Suprapubic skin (tissue), 4 donors: ENCODE measurements at regions not wholly inside any gene's neighbourhood (a gene's known extent, or its start where the extent isn't known, plus 50 kb on each side); places are given as distances from the start of the nearest gene placed in this dataset.

Source experiments
- DNase-seq, 2 donors: peaks; one replicate each; pipeline ENCODE4 v3.0.0-alpha.2; 2019; ENCODE audit warnings: low spot score in 2 of 2
- H3K27ac ChIP-seq: fragments of 200-600 bp; sonication (generic); one replicate; pipeline ENCODE4 v1.5.1; 2019
- H3K27me3 ChIP-seq: fragments of 200-600 bp; sonication (generic); one replicate; pipeline ENCODE4 v1.5.1; 2019
- H3K36me3 ChIP-seq: fragments of 200-600 bp; sonication (generic); one replicate; pipeline ENCODE4 v1.5.1; 2019
- H3K4me1 ChIP-seq: fragments of 200-600 bp; sonication (generic); one replicate; pipeline ENCODE4 v1.5.1; 2019
- H3K4me3 ChIP-seq: fragments of 200-600 bp; sonication (generic); one replicate; pipeline ENCODE4 v1.5.1; 2019; ENCODE audit warnings: mild to moderate bottlenecking
- H3K9me3 ChIP-seq: fragments of 200-600 bp; sonication (generic); one replicate; pipeline ENCODE4 v1.5.1; 2019
- CTCF ChIP-seq, 2 donors: fragments of 200-600 bp in 1 of 2; fragments of 450-650 bp in 1 of 2; sonication (generic) in 1 of 2; IDR thresholded peaks; one replicate each; pipeline ENCODE4 v1.5.1; 2016 to 2019; ENCODE audit warnings: antibody characterized with exemption in 2 of 2, mild to moderate bottlenecking in 1 of 2, moderate library complexity in 1 of 2
- EP300 ChIP-seq: sonication (generic); formaldehyde crosslinking; IDR thresholded peaks from one replicate; pipeline ENCODE4 v1.6.1; 2017; ENCODE audit warnings: antibody characterized with exemption
- POLR2A ChIP-seq, 2 donors: fragments of 450-650 bp; IDR thresholded peaks; one replicate each; pipeline ENCODE4 v1.6.1; 2017; ENCODE audit warnings: antibody characterized with exemption in 2 of 2, mild to moderate bottlenecking in 2 of 2, moderate library complexity in 2 of 2
- POLR2AphosphoS5 ChIP-seq, 3 donors: sonication (generic); formaldehyde crosslinking; IDR thresholded peaks; one replicate each; pipeline ENCODE4 v1.6.1; 2017; ENCODE audit warnings: antibody characterized with exemption in 3 of 3
- WGBS: methylation state at CpG from one replicate; pipeline ENCODE4 v1.1.5; 2018; 5-methylcytosine and 5-hydroxymethylcytosine counted together

- TF ChIP-seq POLR2A (IDR thresholded peaks at IDR 0.05) (no peak), POLR2AphosphoS5 (IDR thresholded peaks at IDR 0.05) (no peak), CTCF (IDR thresholded peaks at IDR 0.05) (no peak), EP300 (no peak)
- peaks cover 3% of the 10 kb centered on the region for H3K4me1 ChIP-seq
- H3K36me3 ChIP-seq: no peaks in the 10 kb centered on the region
- H3K27me3 ChIP-seq: no peaks in the 10 kb centered on the region
- H3K27ac ChIP-seq: no peak overlapping the region
- WGBS: 67% methylated on average over 1 of the region's 1 CpG
- no peak overlapping the region for H3K4me3 ChIP-seq
- DNase-seq: no peak
- no peaks in the 10 kb centered on the region for H3K9me3 ChIP-seq
Observed at GRCh38 chr7:25711940-25712339, 440.1 kb upstream of the NFE2L3 start.

DNA sequence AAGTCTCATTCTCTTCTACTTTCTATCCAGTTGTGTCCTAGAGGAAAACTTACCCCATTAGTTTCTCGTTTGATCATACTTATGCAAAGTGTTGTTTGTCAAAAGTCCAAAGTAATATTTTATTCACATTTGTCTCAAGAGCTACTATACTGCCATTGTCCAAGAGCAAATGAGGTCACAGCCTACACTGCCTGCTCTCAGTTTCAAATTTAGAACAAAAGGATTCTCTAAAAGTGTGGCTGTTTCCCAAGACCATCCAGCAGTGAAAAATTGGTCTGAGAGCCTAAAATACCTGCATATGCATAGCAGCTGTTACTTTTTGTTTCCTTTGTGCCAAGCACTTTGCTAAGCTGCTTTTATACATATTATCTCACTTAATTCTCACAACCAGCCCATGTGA is 439.5 kb upstream of the NFE2L3 start:
- Histone ChIP-seq H3K27ac (no peak overlapping the region), H3K4me1 (peaks cover 3% of the 10 kb centered on the region), H3K36me3 (no peaks in the 10 kb centered on the region), H3K4me3 (no peak overlapping the region), H3K9me3 (no peaks in the 10 kb centered on the region), H3K27me3 (no peaks in the 10 kb centered on the region)
- 24% methylated on average over 1 of the region's 1 CpG for WGBS
- TF ChIP-seq POLR2AphosphoS5 (IDR thresholded peaks at IDR 0.05) (no peak), CTCF (IDR thresholded peaks at IDR 0.05) (no peak), EP300 (no peak), POLR2A (IDR thresholded peaks at IDR 0.05) (no peak)
- DNase-seq: no peak

DNA sequence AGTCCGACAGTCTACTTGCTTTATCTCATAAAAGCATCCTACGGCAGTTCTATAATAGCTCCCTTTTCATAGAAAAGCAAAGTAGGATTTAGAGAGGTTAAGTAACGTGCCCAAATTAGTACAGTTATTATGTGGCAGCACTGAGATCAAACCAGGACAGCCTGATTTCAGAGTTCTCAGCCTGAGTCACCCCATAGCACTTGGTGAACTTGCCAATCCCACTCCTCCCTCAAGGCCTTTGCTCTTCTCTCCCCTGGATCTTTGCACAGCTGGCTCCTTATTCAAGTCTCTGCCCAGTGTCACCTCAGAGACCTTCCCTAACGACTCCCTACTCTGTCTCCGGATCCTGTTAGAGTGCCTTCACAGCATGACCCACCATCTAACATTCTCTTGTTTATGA is 438.0 kb upstream of the NFE2L3 start:
- no peak overlapping the region for H3K27ac ChIP-seq
- no peaks in the 10 kb centered on the region for H3K36me3 ChIP-seq
- H3K4me3 ChIP-seq: no peak overlapping the region
- no peak for DNase-seq
- H3K4me1 ChIP-seq: peaks cover 3% of the 10 kb centered on the region
- TF ChIP-seq POLR2A (IDR thresholded peaks at IDR 0.05) (no peak), CTCF (IDR thresholded peaks at IDR 0.05) (no peak), POLR2AphosphoS5 (IDR thresholded peaks at IDR 0.05) (no peak), EP300 (no peak)
- H3K27me3 ChIP-seq: no peaks in the 10 kb centered on the region
- 83% methylated on average over 5 of the region's 5 CpGs for WGBS
- H3K9me3 ChIP-seq: no peaks in the 10 kb centered on the region

GRCh38 chr7:25716421-25716820 is 435.6 kb upstream of the NFE2L3 start:
- no peaks in the 10 kb centered on the region for H3K27me3 ChIP-seq
- WGBS: 86% methylated on average over 6 of the region's 6 CpGs
- H3K36me3 ChIP-seq: no peaks in the 10 kb centered on the region
- no peak for DNase-seq
- H3K4me1 ChIP-seq: peaks cover 3% of the 10 kb centered on the region
- H3K9me3 ChIP-seq: no peaks in the 10 kb centered on the region
- TF ChIP-seq CTCF (IDR thresholded peaks at IDR 0.05) (no peak), POLR2A (IDR thresholded peaks at IDR 0.05) (no peak), POLR2AphosphoS5 (IDR thresholded peaks at IDR 0.05) (no peak), EP300 (no peak)
- no peak overlapping the region for H3K27ac ChIP-seq
- no peak overlapping the region for H3K4me3 ChIP-seq

GRCh38 chr7:25718596-25718995 is 433.4 kb upstream of the NFE2L3 start:
- Histone ChIP-seq H3K36me3 (no peaks in the 10 kb centered on the region), H3K9me3 (no peaks in the 10 kb centered on the region), H3K4me3 (no peak overlapping the region), H3K27me3 (no peaks in the 10 kb centered on the region), H3K4me1 (no peaks in the 10 kb centered on the region), H3K27ac (no peak overlapping the region)
- TF ChIP-seq CTCF (IDR thresholded peaks at IDR 0.05) (no peak), POLR2AphosphoS5 (IDR thresholded peaks at IDR 0.05) (no peak), EP300 (no peak), POLR2A (IDR thresholded peaks at IDR 0.05) (no peak)
- DNase-seq: no peak
- WGBS: 65% methylated on average over 4 of the region's 4 CpGs
